ENCODE measurements at regions not wholly inside any gene's neighbourhood (a gene's known extent, or its start where the extent isn't known, plus 50 kb on each side); places are given as distances from the start of the nearest gene placed in this dataset.

- H3K79me2 ChIP-seq (replicated peaks; ENCODE audit: insufficient read depth), result no peaks in the 10 kb centered on the region
- H3K4me2 ChIP-seq, result no peak overlapping the region
- H3K27me3 ChIP-seq (ENCODE audit: insufficient read depth), result no peaks in the 10 kb centered on the region
- no peak overlapping the region for H3K27ac ChIP-seq (ENCODE audit: low read depth)
- H3K4me3 Mint-ChIP-seq, result no peak overlapping the region
- H4K20me1 ChIP-seq (replicated peaks; ENCODE audit: insufficient read depth), result no peaks in the 10 kb centered on the region
- no peaks in the 10 kb centered on the region for H3K9me3 Mint-ChIP-seq
- H3K4me3 ChIP-seq, result no peak overlapping the region
- H3K36me3 Mint-ChIP-seq (ENCODE audit: low read depth), result no peaks in the 10 kb centered on the region
- H3K4me1 ChIP-seq (ENCODE audit: insufficient read depth), result no peaks in the 10 kb centered on the region
- 0 out of 3 replicates have a peak, but pooled peaks cover 4% of the 10 kb centered on the region for H3K4me1 Mint-ChIP-seq
- H2AFZ ChIP-seq, result no peak overlapping the region; the same call in 1 of the 2 replicates
- DNase-seq (ENCODE audit: low spot score) (no peak), ATAC-seq (no peak)
- TF ChIP-seq REST (IDR thresholded peaks at IDR 0.05; ENCODE audit: unreplicated experiment) (no peak), ETS1 (IDR thresholded peaks at IDR 0.05) (no peak), ZNF462 (CRISPR knock-in tag; IDR thresholded peaks at IDR 0.05) (no peak), STAT1 (IDR thresholded peaks at IDR 0.05; ENCODE audit: unreplicated experiment) (no peak), POLR2AphosphoS5 (IDR thresholded peaks at IDR 0.05; ENCODE audit: low read depth) (no peak), EZH2phosphoT487 (IDR thresholded peaks at IDR 0.05; ENCODE audit: unreplicated experiment) (no peak), CTCF (conservative IDR thresholded peaks at IDR 0.05; ENCODE audit: low read depth in 2 of 2) (no peak), ZNF114 (CRISPR knock-in tag; IDR thresholded peaks at IDR 0.05) (no peak), NANOG (IDR thresholded peaks at IDR 0.05; ENCODE audit: borderline replicate concordance) (no peak), ZNF331 (CRISPR knock-in tag; IDR thresholded peaks at IDR 0.05; ENCODE audit: low read depth) (no peak), JUNB (IDR thresholded peaks at IDR 0.05; ENCODE audit: unreplicated experiment) (no peak), CREB1 (CRISPR knock-in tag; IDR thresholded peaks at IDR 0.05; ENCODE audit: low read depth) (no peak), EZH2 (IDR thresholded peaks at IDR 0.05; ENCODE audit: low read depth, unreplicated experiment) (no peak)
- H3K27me3 Mint-ChIP-seq (ENCODE audit: insufficient read depth, low read depth, poor library complexity), result peaks cover 2% of the 10 kb centered on the region
- peaks cover 11% of the 10 kb centered on the region; the same call in 1 of the 2 replicates for H3K9me2 ChIP-seq (ENCODE audit: insufficient read depth)
- no peak overlapping the region for H3K27ac Mint-ChIP-seq
- H3K36me3 ChIP-seq (ENCODE audit: insufficient read depth), result no peaks in the 10 kb centered on the region
- no peaks in the 10 kb centered on the region for H3F3A ChIP-seq (replicated peaks; ENCODE audit: low read depth)
These were observed 473.2 kb downstream of the ENC1 start for GRCh38 chr5:74167206-74167929.

Measured in GM23338 (cell line).